ENCODE measurements at regions not wholly inside any gene's neighbourhood (a gene's known extent, or its start where the extent isn't known, plus 50 kb on each side); places are given as distances from the start of the nearest gene placed in this dataset.

DNA sequence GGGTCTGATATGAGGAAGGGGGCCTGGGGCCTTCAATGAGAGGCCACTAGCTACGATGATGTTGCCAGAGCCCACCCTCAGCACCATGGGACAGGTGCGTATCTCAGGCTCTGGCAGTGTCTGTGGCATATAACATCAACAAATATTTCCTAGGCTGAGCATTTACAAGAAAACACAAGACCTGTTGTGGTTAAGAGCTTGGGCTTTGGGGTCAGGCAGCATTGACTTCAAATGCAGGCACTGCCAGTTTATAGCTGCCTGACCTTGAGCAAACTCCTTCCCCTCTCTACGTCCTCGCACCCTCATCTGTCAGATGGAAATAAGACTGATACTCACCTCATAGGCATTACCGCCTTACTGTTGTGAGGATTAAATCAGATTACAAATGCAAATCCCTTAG, 156.0 kb downstream of the KATNAL1 start:
- DNase-seq (ENCODE audit: low spot score) = no peak
- intact Hi-C loops (cut with DNase I) = no loop called here

DNA sequence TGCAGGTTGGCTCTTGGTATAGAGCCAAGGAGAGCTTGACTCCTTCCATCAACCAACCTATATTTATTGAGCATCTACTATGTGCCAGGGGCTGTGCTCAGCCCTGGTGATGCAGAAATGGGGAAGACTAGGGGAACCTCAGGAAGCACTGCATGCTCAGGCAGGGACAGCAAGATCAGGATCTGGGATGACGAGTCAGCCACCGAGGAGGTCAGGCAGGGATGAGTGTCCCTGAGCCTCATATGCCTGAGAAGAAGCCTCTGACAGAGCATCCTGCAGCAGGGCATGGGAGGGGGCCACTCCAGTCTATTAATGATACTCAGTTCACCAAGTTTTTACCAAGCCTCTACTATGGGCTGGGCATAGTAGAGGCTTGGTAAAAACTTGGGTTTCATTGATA, 158.1 kb downstream of the KATNAL1 start:
- intact Hi-C loops (cut with DNase I) = no loop called here
- DNase-seq (ENCODE audit: low spot score) = no peak

DNA sequence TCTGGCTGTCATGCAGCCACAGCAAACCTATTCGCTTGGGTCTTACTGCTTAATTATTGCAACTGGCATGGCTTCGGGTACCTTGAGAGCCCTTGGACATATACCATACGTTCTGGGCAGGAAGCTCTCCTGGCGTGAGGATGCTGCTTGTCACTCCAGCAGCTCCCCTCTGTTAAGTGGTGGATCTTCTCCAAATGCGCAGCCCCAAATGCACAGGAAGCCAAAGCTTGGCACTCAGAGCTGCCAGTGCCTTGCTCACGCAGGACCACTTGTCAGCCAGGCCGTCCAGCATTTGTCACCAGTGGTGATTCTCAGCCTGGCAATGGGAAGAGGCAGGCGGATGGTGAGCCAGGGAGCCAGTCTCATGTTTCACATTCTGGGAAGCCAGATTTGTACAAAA, 158.6 kb downstream of the KATNAL1 start:
- DNase-seq (ENCODE audit: low spot score) = no peak
- intact Hi-C loops (cut with DNase I) = no loop called here

- intact Hi-C loops (cut with DNase I) = no loop called here
- no peak for DNase-seq (ENCODE audit: low spot score)
Observed at GRCh38 chr13:30148171-30148754, 159.1 kb downstream of the KATNAL1 start.

DNA sequence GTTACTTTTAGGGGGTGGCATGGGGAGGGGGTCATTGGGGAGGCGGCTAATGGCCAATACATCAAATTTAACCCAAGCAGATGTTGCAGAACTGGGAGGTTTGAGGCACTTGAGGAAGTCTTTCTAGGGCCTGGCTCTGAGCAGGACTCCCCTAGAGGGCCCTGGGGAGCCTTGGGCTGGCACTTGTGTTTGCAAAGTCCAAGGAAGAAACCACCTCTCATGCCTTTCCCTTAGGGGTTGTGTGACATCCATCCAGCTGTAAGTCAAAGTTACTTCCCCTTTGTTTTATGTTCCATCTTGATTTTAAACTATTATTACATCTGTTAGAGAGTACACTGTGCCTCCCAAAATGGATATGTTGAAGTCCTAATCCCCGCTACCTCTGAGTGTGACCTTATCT, 159.9 kb downstream of the KATNAL1 start:
- no peak for DNase-seq (ENCODE audit: low spot score)
- intact Hi-C loops (cut with DNase I) = no loop called here

DNA sequence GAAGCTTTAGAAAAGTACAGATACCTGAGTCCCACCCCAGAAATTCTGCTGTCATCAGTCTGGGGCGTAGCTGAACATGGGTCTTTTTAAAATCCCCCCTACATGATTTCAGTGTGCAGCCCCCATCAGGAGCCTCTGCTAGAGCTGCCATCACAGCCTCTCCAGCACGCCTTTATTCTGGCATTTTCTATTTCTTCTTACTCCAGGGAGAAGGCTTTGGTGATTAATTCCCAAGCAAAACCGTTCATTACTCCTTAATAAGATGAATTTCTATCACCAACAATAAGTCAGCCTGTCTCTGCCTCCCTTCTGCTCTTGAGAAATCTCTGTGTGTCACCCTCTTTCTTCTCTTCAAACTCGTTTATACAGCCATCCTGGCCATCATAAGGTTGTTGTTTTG, 160.3 kb downstream of the KATNAL1 start:
- DNase-seq (ENCODE audit: low spot score) = no peak
- intact Hi-C loops (cut with DNase I) = no loop called here

GRCh38 chr13:30145709-30146367, 161.5 kb downstream of the KATNAL1 start:
- DNase-seq (ENCODE audit: low spot score) = no peak
- intact Hi-C loops (cut with DNase I) = no loop called here

- intact Hi-C loops (cut with DNase I) = no loop called here
- no peak for DNase-seq (ENCODE audit: low spot score)
Observed at GRCh38 chr13:30143666-30144400, 163.5 kb downstream of the KATNAL1 start.

DNA sequence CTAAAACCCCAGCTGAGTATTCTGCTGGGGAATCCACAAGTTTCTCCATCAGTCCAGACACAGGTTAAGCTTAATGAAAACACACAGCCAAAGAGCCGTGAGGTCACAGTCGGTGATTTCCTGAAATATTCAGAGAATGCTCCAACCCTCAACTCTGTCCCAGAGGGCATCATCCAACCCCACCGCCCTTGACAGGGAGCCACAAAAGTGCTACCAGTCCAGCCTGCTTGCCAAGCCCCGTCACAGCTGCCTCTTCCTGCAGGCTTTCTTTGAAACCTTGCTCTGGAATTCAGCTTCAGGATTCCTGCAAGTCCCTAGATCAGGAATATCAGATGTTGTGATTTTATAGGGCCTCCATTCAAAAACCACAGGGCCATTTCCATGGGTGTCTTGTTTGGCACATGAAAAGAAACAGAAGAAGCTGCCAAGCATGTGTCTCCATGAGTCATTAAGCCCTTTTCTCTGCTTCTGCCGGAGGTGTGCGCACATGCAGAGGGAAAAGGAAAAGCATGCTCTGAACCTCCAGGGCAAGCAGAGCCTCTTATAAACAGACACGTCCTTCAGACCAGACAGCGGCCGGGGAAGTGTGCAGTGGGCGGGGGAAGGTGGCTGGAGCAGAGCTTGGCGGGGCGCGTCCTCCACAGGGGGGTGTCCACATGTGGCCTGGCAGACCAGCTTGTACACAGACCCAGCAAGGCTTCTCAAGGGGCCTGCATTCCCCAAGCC, 164.7 kb downstream of the KATNAL1 start:
- DNase-seq (ENCODE audit: low spot score) = no peak
- intact Hi-C loops (cut with DNase I) = no loop called here

DNA sequence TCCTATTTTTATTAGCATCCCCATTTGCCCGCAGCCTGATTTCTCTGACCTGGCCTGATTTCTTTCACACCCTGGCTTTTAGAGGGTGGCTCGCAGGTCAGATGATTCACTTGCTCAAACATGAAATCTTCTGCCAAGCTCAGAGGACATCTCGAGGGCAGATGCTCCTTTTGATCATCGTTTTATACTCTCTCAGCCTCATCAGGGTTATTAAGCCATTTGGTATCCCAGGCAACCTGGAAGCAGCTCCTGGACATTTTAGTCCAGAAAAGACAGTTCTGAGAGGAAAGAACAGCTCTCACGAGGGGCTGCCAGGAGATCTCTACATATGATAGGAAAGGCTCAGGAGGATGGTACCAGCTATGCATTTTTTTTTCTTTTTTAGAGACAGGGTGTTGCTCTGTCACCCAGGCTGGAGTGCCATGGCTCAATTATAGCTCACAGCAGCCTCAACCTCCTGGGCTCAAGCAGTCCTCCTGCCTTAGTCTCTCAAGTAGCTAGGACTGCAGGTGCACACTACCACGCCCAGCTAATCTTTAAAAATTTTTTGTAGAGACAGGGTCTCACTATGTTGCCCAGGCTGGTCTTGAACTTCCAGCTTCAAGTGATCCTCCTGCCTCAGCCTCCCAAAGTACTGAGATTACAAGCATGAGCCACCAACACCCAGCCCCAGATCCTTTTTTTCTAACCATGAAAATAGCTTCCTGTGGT, 165.4 kb downstream of the KATNAL1 start:
- intact Hi-C loops (cut with DNase I) = no loop called here
- DNase-seq (ENCODE audit: low spot score) = peak; percentile 22

DNA sequence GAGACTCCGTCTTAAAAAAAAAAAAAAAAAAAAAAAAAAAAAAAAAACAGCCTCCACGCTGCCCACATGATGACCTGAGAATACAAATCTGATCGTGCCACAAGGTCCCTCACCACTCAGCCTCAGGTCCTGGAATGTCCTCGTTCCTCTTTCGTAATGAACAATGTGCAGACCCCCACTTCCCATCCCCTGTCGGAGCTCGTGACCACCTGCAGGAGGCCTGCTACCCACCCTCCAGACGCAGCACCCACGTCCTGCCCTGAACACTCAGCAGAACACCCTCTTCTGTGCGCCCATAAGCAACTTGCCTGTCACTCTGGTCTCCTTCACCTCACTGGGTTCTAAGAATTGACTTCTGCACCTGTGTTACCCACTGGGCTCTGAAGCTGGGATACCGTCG, 166.4 kb downstream of the KATNAL1 start:
- intact Hi-C loops (cut with DNase I) = no loop called here
- peak; percentile 29 for DNase-seq (ENCODE audit: low spot score)

- intact Hi-C loops (cut with DNase I) = no loop called here
- peak; percentile 31 for DNase-seq (ENCODE audit: low spot score)
Observed at GRCh38 chr13:30138511-30138910, 168.8 kb downstream of the KATNAL1 start.

- intact Hi-C loops (cut with DNase I) = no loop called here
Observed at GRCh38 chr13:30135868-30136267, 171.5 kb downstream of the KATNAL1 start.

GRCh38 chr13:30135351-30135750, 172.0 kb downstream of the KATNAL1 start:
- DNase-seq (ENCODE audit: low spot score) = peak; percentile 63
- intact Hi-C loops (cut with DNase I) = no loop called here

More at GRCh38 chr13:30135868-30136267, 171.5 kb downstream of the KATNAL1 start:
- peak; percentile 67 for DNase-seq (ENCODE audit: low spot score)

GRCh38 chr13:30134578-30134977, 172.8 kb downstream of the KATNAL1 start:
- DNase-seq (ENCODE audit: low spot score) = peak; percentile 14
- intact Hi-C loops (cut with DNase I) = loop anchor here in 1 of 2 donors (5.0 kb wide), 2 partner anchors 328 to 1953 kb away; no protein-coding TSS in a partner anchor

DNA sequence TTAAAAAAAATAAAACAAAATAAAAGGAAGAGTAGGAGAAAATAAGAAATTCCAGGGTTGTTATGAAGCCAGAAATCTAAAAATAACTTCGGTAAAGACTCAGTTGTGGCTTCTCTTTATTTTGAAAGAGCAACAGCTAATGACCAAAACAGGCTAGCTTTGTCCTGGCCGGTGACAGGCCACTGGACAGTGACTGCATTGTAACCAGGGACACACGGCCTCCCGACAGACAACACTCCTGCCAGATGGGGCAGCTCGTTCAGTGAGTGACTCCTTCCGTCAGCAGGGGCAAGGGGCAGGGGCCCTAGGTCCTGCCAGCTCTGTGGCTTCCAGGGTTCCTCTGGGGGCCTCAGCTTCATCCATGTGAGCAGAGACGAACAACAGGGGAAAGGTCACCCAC, 173.4 kb downstream of the KATNAL1 start:
- intact Hi-C loops (cut with DNase I) = loop anchor here in 1 of 2 donors (5.0 kb wide), 2 partner anchors 328 to 1953 kb away; no protein-coding TSS in a partner anchor
- DNase-seq (ENCODE audit: low spot score) = peak; percentile 79

GRCh38 chr13:30133554-30133912, 173.8 kb downstream of the KATNAL1 start:
- DNase-seq (ENCODE audit: low spot score) = peak; percentile 59
- intact Hi-C loops (cut with DNase I) = loop anchor here in 1 of 2 donors (5.0 kb wide), 2 partner anchors 329 to 1954 kb away; no protein-coding TSS in a partner anchor

- intact Hi-C loops (cut with DNase I) = loop anchor here in 1 of 2 donors (5.0 kb wide), 2 partner anchors 329 to 1954 kb away; no protein-coding TSS in a partner anchor
- peak; percentile 99 for DNase-seq (ENCODE audit: low spot score)
Observed at GRCh38 chr13:30132623-30133553, 174.5 kb downstream of the KATNAL1 start.
